Smooth muscle cell (in vitro differentiated cells): ENCODE measurements at regions not wholly inside any gene's neighbourhood (a gene's known extent, or its start where the extent isn't known, plus 50 kb on each side); places are given as distances from the start of the nearest gene placed in this dataset.

ENCODE experiments used
- DNase-seq: peaks from one replicate; lab custom pipeline; 2025; ENCODE audit not compliant: unreplicated experiment; lab: John Stamatoyannopoulos, UW
- H2AFZ ChIP-seq: fragments of 200-600 bp; sonication (generic); 2 replicates; pipeline ENCODE4 v1.6.0; 2016; ENCODE audit warnings: antibody characterized with exemption, low read depth, mild to moderate bottlenecking
- H3F3A ChIP-seq: fragments of 200-600 bp; sonication (generic); 2 replicates; pipeline ENCODE4 v1.6.0; 2017; ENCODE audit warnings: antibody characterized with exemption, low read depth
- H3K27ac ChIP-seq: fragments of 200-600 bp; sonication (generic); 2 replicates; pipeline ENCODE4 v1.5.1; 2016; ENCODE audit warnings: low read depth, mild to moderate bottlenecking
- H3K27me3 ChIP-seq: fragments of 200-600 bp; sonication (generic); 2 replicates; pipeline ENCODE4 v1.6.1; 2016; ENCODE audit warnings: low read depth, mild to moderate bottlenecking
- H3K36me3 ChIP-seq: fragments of 200-600 bp; sonication (generic); 2 replicates; pipeline ENCODE4 v1.5.1; 2016; ENCODE audit warnings: low read depth
- H3K4me1 ChIP-seq: fragments of 200-600 bp; sonication (generic); 2 replicates; pipeline ENCODE4 v1.5.1; 2016; ENCODE audit warnings: low read depth
- H3K4me2 ChIP-seq: fragments of 200-600 bp; sonication (generic); 2 replicates; pipeline ENCODE4 v1.6.0; 2016; ENCODE audit warnings: mild to moderate bottlenecking
- H3K4me3 ChIP-seq: fragments of 200-600 bp; sonication (generic); 2 replicates; pipeline ENCODE4 v1.5.1; 2016; ENCODE audit warnings: mild to moderate bottlenecking
- H3K79me2 ChIP-seq: fragments of 200-600 bp; sonication (generic); 2 replicates; pipeline ENCODE4 v1.6.0; 2016; ENCODE audit warnings: low read depth, mild to moderate bottlenecking
- H3K9ac ChIP-seq: fragments of 200-600 bp; sonication (generic); 2 replicates; pipeline ENCODE4 v1.6.0; 2016; ENCODE audit warnings: low read depth
- H3K9me3 ChIP-seq: fragments of 200-600 bp; sonication (generic); replicated peaks from 2 replicates; pipeline ENCODE4 v1.5.1; 2016; ENCODE audit warnings: low read depth
- H4K20me1 ChIP-seq: fragments of 200-600 bp; sonication (generic); 2 replicates; pipeline ENCODE4 v1.6.0; 2016; ENCODE audit warnings: low read depth
- CTCF ChIP-seq: fragments of 200-600 bp; sonication (generic); IDR thresholded peaks from 2 replicates; pipeline ENCODE4 v1.5.1; 2017; ENCODE audit warnings: borderline replicate concordance, mild to moderate bottlenecking, antibody characterized with exemption; ENCODE audit not compliant: insufficient read depth, poor library complexity, severe bottlenecking
- WGBS: methylation state at CpG from one replicate; pipeline ENCODE4 v1.1.7; 2016; ENCODE audit warnings: low lambda C conversion rate; 5-methylcytosine and 5-hydroxymethylcytosine counted together

- DNase-seq, result no peak
- no peak overlapping the region for H3K4me2 ChIP-seq
- no peak overlapping the region for H3K4me3 ChIP-seq
- no peaks in the 10 kb centered on the region for H3K4me1 ChIP-seq
- no peak overlapping the region for H3K27ac ChIP-seq
- no peak for TF ChIP-seq CTCF
- WGBS, result 73% methylated on average over 4 of the region's 4 CpGs
- no peak overlapping the region for H3K9ac ChIP-seq
- no peak overlapping the region for H2AFZ ChIP-seq
- no peaks in the 10 kb centered on the region for H3F3A ChIP-seq
- no peaks in the 10 kb centered on the region for H3K9me3 ChIP-seq
- no peaks in the 10 kb centered on the region for H3K79me2 ChIP-seq
- peaks cover 4% of the 10 kb centered on the region for H3K27me3 ChIP-seq
- no peaks in the 10 kb centered on the region for H4K20me1 ChIP-seq
- no peaks in the 10 kb centered on the region for H3K36me3 ChIP-seq
Observed at GRCh38 chr10:125584954-125585353, 98.0 kb downstream of the TEX36 start.

DNA sequence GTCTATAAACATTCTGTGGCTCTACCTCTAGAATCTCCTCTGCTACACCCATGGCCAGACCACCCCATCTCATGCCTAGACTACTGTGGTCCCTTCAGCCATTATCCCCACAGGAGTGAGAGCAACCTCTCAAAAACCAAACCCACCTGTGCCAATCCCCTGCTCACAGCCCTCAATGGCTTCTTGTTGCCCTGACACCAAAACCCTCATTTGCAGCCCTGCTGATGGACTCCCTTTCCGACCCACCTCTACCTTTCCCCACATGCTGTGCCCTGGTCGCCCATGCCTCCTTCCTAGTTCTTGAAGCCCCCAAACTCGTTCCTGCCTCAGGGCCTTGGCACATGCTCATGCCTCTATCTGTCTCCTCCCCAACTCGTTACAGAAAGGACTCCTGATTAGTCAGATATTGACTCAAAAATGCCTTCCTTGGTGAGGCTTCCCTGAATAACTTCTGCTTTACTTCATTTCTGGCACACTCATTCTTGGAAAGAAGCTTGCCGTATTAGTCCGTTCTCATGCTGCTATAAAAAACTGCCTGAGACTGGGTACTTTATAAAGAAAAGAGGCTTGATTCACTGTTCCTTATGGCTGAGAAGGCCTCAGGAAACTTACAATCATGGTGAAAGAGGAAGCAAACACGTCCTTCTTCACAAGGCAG, 104.2 kb downstream of the TEX36 start:
- no peaks in the 10 kb centered on the region for H3K79me2 ChIP-seq
- no peaks in the 10 kb centered on the region for H4K20me1 ChIP-seq
- H3K9ac ChIP-seq, result no peak overlapping the region
- no peaks in the 10 kb centered on the region for H3K4me1 ChIP-seq
- no peaks in the 10 kb centered on the region for H3K9me3 ChIP-seq
- H3F3A ChIP-seq, result no peaks in the 10 kb centered on the region
- no peak overlapping the region for H3K27ac ChIP-seq
- no peak overlapping the region for H3K4me3 ChIP-seq
- no peaks in the 10 kb centered on the region for H3K27me3 ChIP-seq
- no peak overlapping the region for H3K4me2 ChIP-seq
- TF ChIP-seq CTCF, result no peak
- no peaks in the 10 kb centered on the region for H3K36me3 ChIP-seq
- WGBS, result 87% methylated on average over 7 of the region's 7 CpGs
- DNase-seq, result no peak
- no peak overlapping the region for H2AFZ ChIP-seq

DNA sequence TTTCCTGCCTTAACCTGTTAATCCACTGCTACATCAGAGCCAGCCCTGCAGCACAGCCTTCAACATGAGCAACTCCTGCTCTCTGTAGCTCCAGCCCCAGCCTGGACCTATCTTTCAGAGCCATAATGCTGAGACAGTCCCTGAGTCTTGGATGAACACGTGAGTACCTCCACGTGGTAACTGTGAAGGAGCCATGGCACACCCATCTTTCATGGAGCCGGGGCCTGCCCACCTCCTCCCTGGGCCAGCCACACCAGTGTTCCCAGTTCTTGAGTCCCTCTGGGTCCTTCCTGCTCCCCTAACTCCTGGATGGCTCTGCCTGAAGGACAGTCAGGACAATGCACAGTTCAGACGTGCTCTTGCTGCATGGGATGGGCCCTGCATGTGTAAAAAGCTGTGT, 107.1 kb downstream of the TEX36 start:
- no peaks in the 10 kb centered on the region for H3K4me1 ChIP-seq
- no peaks in the 10 kb centered on the region for H3K79me2 ChIP-seq
- no peaks in the 10 kb centered on the region for H4K20me1 ChIP-seq
- no peaks in the 10 kb centered on the region for H3F3A ChIP-seq
- TF ChIP-seq CTCF, result no peak
- H3K27ac ChIP-seq, result no peak overlapping the region
- no peaks in the 10 kb centered on the region for H3K9me3 ChIP-seq
- H3K9ac ChIP-seq, result no peak overlapping the region
- WGBS, result 71% methylated on average over 4 of the region's 4 CpGs
- no peak overlapping the region for H2AFZ ChIP-seq
- peaks cover 13% of the 10 kb centered on the region for H3K27me3 ChIP-seq
- H3K4me2 ChIP-seq, result no peak overlapping the region
- no peak for DNase-seq
- H3K4me3 ChIP-seq, result no peak overlapping the region
- H3K36me3 ChIP-seq, result no peaks in the 10 kb centered on the region

GRCh38 chr10:125568156-125568555, 114.8 kb downstream of the TEX36 start:
- H3K9ac ChIP-seq, result no peak overlapping the region
- no peak overlapping the region for H3K27ac ChIP-seq
- no peaks in the 10 kb centered on the region for H4K20me1 ChIP-seq
- H3K36me3 ChIP-seq, result no peaks in the 10 kb centered on the region
- no peaks in the 10 kb centered on the region for H3K4me1 ChIP-seq
- H3K9me3 ChIP-seq, result no peaks in the 10 kb centered on the region
- H3K4me3 ChIP-seq, result no peak overlapping the region
- H2AFZ ChIP-seq, result no peak overlapping the region
- WGBS, result 90% methylated on average over 4 of the region's 4 CpGs
- TF ChIP-seq CTCF, result no peak
- DNase-seq, result no peak
- H3K4me2 ChIP-seq, result no peak overlapping the region
- H3K79me2 ChIP-seq, result no peaks in the 10 kb centered on the region
- H3K27me3 ChIP-seq, result peaks cover 13% of the 10 kb centered on the region
- no peaks in the 10 kb centered on the region for H3F3A ChIP-seq
